Left forelimb (tissue), 1 donor: ENCODE measurements at regions not wholly inside any gene's neighbourhood (a gene's known extent, or its start where the extent isn't known, plus 50 kb on each side); places are given as distances from the start of the nearest gene placed in this dataset.
"Not testable (repeated sequence)": the region's sequence is repeated elsewhere in the genome, so short reads cannot be mapped to it uniquely, and the experiment has no call there.

ENCODE experiments used
- DNase-seq: peaks from one replicate; pipeline ENCODE4 v3.0.0-alpha.2; 2018; ENCODE audit warnings: low spot score

- no peak for DNase-seq
Observed at GRCh38 chr21:28126521-28127174, 866.0 kb downstream of the LTN1 start.

- no peak for DNase-seq
Observed at GRCh38 chr21:28124541-28124940, 868.1 kb downstream of the LTN1 start.

- no peak for DNase-seq
Observed at GRCh38 chr21:28118570-28118969, 874.1 kb downstream of the LTN1 start.

- DNase-seq: not testable (repeated sequence)
Observed at GRCh38 chr21:28114986-28115385, 877.7 kb downstream of the LTN1 start.

GRCh38 chr21:28113718-28114117 is 879.0 kb downstream of the LTN1 start:
- DNase-seq: no peak

- DNase-seq: no peak
Observed at GRCh38 chr21:28112511-28112910, 880.2 kb downstream of the LTN1 start.

- peak; percentile 83 for DNase-seq
Observed at GRCh38 chr21:28111151-28111619, 881.5 kb downstream of the LTN1 start.

GRCh38 chr21:28110716-28111115 is 882.0 kb downstream of the LTN1 start:
- DNase-seq: no peak

- DNase-seq: no peak
Observed at GRCh38 chr21:28110074-28110473, 882.6 kb downstream of the LTN1 start.

- DNase-seq: no peak
Observed at GRCh38 chr21:28106370-28106890, 886.2 kb downstream of the LTN1 start.

- DNase-seq: no peak
Observed at GRCh38 chr21:28104346-28104745, 888.3 kb downstream of the LTN1 start.

- DNase-seq: no peak
Observed at GRCh38 chr21:28100366-28100765, 892.3 kb downstream of the LTN1 start.

- no peak for DNase-seq
Observed at GRCh38 chr21:28099001-28099705, 893.5 kb downstream of the LTN1 start.

- no peak for DNase-seq
Observed at GRCh38 chr21:28091466-28091865, 901.2 kb downstream of the LTN1 start.

GRCh38 chr21:28090546-28090945 is 902.1 kb downstream of the LTN1 start:
- DNase-seq: no peak

- no peak for DNase-seq
Observed at GRCh38 chr21:28089599-28090441, 902.9 kb downstream of the LTN1 start.

- no peak for DNase-seq
Observed at GRCh38 chr21:28086861-28087581, 905.7 kb downstream of the LTN1 start.

GRCh38 chr21:28084951-28085350 is 907.7 kb downstream of the LTN1 start:
- DNase-seq: no peak

- DNase-seq: no peak
Observed at GRCh38 chr21:28083350-28083749, 909.3 kb downstream of the LTN1 start.

- DNase-seq: no peak
Observed at GRCh38 chr21:28078126-28078525, 914.6 kb downstream of the LTN1 start.

- DNase-seq: no peak
Observed at GRCh38 chr21:28074676-28075075, 918.0 kb downstream of the LTN1 start.

GRCh38 chr21:28072601-28073000 is 920.1 kb downstream of the LTN1 start:
- DNase-seq: no peak
